HFFc6 (cell line): ENCODE measurements at regions not wholly inside any gene's neighbourhood (a gene's known extent, or its start where the extent isn't known, plus 50 kb on each side); places are given as distances from the start of the nearest gene placed in this dataset.

Experiments
- DNase-seq: peaks from one replicate; pipeline ENCODE4 v3.0.0-alpha.2; 2018
- H3K27ac Mint-ChIP-seq: 2 replicates; pipeline ENCODE4 v1.8.0; 2020; ENCODE audit warnings: mild to moderate bottlenecking, mixed read lengths
- H3K27me3 Mint-ChIP-seq: 2 replicates; pipeline ENCODE4 v1.8.0; 2021; ENCODE audit warnings: mild to moderate bottlenecking, moderate library complexity, mixed read lengths; ENCODE audit not compliant: insufficient read depth
- H3K36me3 Mint-ChIP-seq: 2 replicates; pipeline ENCODE4 v1.8.0; 2021; ENCODE audit warnings: low read depth, mixed read lengths
- H3K4me1 Mint-ChIP-seq: 2 replicates; pipeline ENCODE4 v1.8.0; 2020; ENCODE audit warnings: low read depth, mixed read lengths
- H3K4me3 Mint-ChIP-seq: 2 replicates; pipeline ENCODE4 v1.8.0; 2020; ENCODE audit warnings: mild to moderate bottlenecking, moderate library complexity, mixed read lengths
- H3K9me3 Mint-ChIP-seq: 2 replicates; pipeline ENCODE4 v1.8.0; 2020; ENCODE audit warnings: mild to moderate bottlenecking, mixed read lengths
- CTCF ChIP-seq: fragments of 200-600 bp; sonication (generic); IDR thresholded peaks from 2 replicates; pipeline ENCODE4 v1.5.0; 2021; ENCODE audit warnings: antibody characterized with exemption, mild to moderate bottlenecking

GRCh38 chr7:109094-109493 lies 83.3 kb upstream of the FAM20C start:
- no peak overlapping the region for H3K27ac Mint-ChIP-seq
- no peak overlapping the region for H3K4me3 Mint-ChIP-seq
- H3K9me3 Mint-ChIP-seq: peaks cover 31% of the 10 kb centered on the region
- no peak for DNase-seq
- H3K27me3 Mint-ChIP-seq: peaks cover 1% of the 10 kb centered on the region
- TF ChIP-seq CTCF: no peak
- peaks cover 30% of the 10 kb centered on the region for H3K36me3 Mint-ChIP-seq
- H3K4me1 Mint-ChIP-seq: peaks cover 8% of the 10 kb centered on the region

DNA sequence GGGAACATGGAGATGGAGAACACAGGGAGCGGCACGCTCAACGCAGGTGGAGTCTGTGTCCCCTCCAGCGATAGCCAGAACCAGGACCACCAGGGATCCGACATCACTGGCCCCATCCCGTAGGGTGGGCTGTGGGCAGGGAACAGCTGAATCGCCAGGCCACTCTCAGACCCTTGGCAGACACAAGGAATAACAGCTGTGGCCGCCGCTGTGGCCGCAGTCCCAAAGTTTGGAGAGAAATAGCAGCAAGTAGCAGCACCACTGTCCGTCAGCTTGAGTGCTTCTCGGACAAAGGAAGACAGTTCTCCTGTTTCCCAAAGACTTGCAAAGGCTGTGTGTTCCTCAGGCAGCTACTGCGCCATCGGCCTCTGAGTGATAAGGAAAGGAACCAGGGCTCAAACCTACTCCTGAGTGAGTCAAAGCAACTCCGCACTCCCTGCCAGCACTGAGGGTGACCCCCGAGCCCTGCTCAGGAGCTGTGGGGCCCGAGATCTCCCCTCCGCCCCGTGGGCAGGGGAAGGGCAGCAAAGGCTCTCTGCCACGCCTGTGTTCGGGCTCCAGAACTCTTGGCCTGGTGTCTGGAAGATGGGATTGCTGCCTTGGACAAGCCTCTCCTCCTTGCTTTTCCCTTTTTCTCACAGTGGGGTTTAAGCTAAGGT lies 82.3 kb upstream of the FAM20C start:
- H3K4me3 Mint-ChIP-seq: no peak overlapping the region
- no peak for TF ChIP-seq CTCF
- peaks cover 8% of the 10 kb centered on the region for H3K4me1 Mint-ChIP-seq
- H3K36me3 Mint-ChIP-seq: peaks cover 35% of the 10 kb centered on the region
- H3K27me3 Mint-ChIP-seq: peaks cover 1% of the 10 kb centered on the region
- H3K9me3 Mint-ChIP-seq: peaks cover 38% of the 10 kb centered on the region
- DNase-seq: no peak
- H3K27ac Mint-ChIP-seq: no peak overlapping the region

GRCh38 chr7:110557-111232 lies 81.7 kb upstream of the FAM20C start:
- no peak overlapping the region for H3K4me3 Mint-ChIP-seq
- peaks cover 35% of the 10 kb centered on the region for H3K36me3 Mint-ChIP-seq
- H3K27ac Mint-ChIP-seq: no peak overlapping the region
- H3K4me1 Mint-ChIP-seq: peaks cover 15% of the 10 kb centered on the region
- no peak for TF ChIP-seq CTCF
- H3K9me3 Mint-ChIP-seq: peaks cover 38% of the 10 kb centered on the region
- peaks cover 3% of the 10 kb centered on the region for H3K27me3 Mint-ChIP-seq
- no peak for DNase-seq

DNA sequence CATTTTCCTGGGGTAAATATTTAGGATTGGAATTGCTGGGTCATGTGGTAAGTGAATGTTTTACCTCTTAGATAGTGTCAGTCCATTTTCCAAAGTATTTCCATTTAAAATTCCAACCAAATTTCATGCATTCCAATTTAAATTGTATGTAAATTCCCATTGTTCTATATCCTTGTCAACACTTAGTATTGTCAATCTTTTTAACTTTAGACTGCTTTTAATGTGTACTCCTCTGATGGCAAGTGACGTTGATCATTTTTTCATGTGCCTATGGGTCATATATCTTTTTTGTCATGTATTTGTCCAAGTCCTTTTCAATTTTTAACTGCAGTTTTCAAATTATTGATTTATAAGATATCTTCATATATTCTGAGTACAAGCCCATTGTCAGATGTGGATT lies 80.8 kb upstream of the FAM20C start:
- peaks cover 24% of the 10 kb centered on the region for H3K4me1 Mint-ChIP-seq
- no peak for DNase-seq
- H3K27ac Mint-ChIP-seq: no peak overlapping the region
- TF ChIP-seq CTCF: no peak
- H3K36me3 Mint-ChIP-seq: peaks cover 35% of the 10 kb centered on the region
- H3K27me3 Mint-ChIP-seq: peaks cover 3% of the 10 kb centered on the region
- H3K4me3 Mint-ChIP-seq: no peak overlapping the region
- H3K9me3 Mint-ChIP-seq: peaks cover 38% of the 10 kb centered on the region

DNA sequence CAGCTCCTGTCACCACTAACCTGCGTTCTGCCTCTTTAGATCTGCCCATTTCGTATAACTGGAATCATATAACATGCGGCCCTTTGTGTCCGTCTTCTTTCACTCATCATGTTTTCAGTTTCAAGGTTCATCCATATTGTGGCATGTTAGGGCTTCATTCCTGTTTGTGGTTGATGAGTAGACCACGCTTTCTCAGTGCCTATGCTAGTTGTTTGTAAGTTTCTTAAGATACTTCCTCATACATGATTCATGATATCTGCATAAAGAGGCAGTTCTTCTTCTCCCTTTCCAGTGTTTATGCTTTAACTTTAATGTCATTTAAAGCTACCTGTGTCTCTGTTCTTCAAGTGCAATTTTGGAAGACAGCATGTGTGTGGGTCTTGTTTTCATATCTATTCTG lies 79.5 kb upstream of the FAM20C start:
- no peak overlapping the region for H3K4me3 Mint-ChIP-seq
- H3K4me1 Mint-ChIP-seq: peaks cover 25% of the 10 kb centered on the region
- H3K27me3 Mint-ChIP-seq: peaks cover 3% of the 10 kb centered on the region
- peaks cover 38% of the 10 kb centered on the region for H3K9me3 Mint-ChIP-seq
- TF ChIP-seq CTCF: no peak
- H3K36me3 Mint-ChIP-seq: peaks cover 35% of the 10 kb centered on the region
- DNase-seq: no peak
- no peak overlapping the region for H3K27ac Mint-ChIP-seq
